ENCODE measurements at regions not wholly inside any gene's neighbourhood (a gene's known extent, or its start where the extent isn't known, plus 50 kb on each side); places are given as distances from the start of the nearest gene placed in this dataset.

DNA sequence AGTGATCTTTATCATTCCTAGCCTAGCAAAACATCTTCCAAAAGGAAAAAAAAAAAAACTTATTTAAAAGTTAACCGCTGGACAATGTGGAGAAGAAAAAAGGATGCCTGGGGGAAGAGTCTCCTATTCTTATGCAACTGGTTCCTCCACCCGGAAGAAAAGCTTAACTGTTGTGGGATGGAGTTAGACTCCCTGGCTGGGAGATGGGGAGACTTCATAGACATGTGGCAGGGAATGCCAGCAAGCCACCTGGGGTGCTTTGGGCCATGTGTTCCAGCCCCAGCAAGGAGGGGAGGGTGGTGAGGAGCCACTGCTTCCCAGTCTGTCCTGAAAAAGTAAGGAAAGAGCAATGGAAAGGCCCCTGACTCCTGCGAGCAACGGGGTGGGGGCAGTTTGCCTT lies 119.4 kb upstream of the SPIN4 start:
- no peak for TF ChIP-seq POLR2A (IDR thresholded peaks at IDR 0.05; ENCODE audit: low read length)
- TF ChIP-seq GATA1 (IDR thresholded peaks at IDR 0.05; ENCODE audit: low read depth, low read length), result no peak
